ENCODE measurements at regions not wholly inside any gene's neighbourhood (a gene's known extent, or its start where the extent isn't known, plus 50 kb on each side); places are given as distances from the start of the nearest gene placed in this dataset.

GRCh38 chr18:62442391-62442790, 80.4 kb upstream of the ZCCHC2 start:
- H4K20me1 ChIP-seq (ENCODE audit: low read length): no peaks in the 10 kb centered on the region
- H3K36me3 ChIP-seq (ENCODE audit: low read depth, low read length): no peaks in the 10 kb centered on the region
- no peaks in the 10 kb centered on the region for H3F3A ChIP-seq (ENCODE audit: low read length, unreplicated experiment)
- TF ChIP-seq EZH2 (IDR thresholded peaks at IDR 0.05; ENCODE audit: low read length, unreplicated experiment): no peak
- no peak for TF ChIP-seq EZH2phosphoT487 (IDR thresholded peaks at IDR 0.05; ENCODE audit: borderline replicate concordance, low read length)
- no peak for TF ChIP-seq CTCF (conservative IDR thresholded peaks at IDR 0.05; ENCODE audit: low read depth, low read length)
- peaks cover under 1% of the 10 kb centered on the region for H3K4me1 ChIP-seq (ENCODE audit: insufficient read depth, low read length)
- intact Hi-C loops (cut with micrococcal nuclease): no loop called here
- H2AFZ ChIP-seq (ENCODE audit: low read length): no peak overlapping the region
- H3K4me2 ChIP-seq (ENCODE audit: low read length): no peak overlapping the region
- H3K79me2 ChIP-seq (ENCODE audit: low read length): no peaks in the 10 kb centered on the region
- no peak for ATAC-seq
- no peaks in the 10 kb centered on the region for H3K9me3 ChIP-seq (ENCODE audit: low read length)
- no peak overlapping the region for H3K27ac ChIP-seq (ENCODE audit: low read length)
- ChIA-PET CTCF (no interaction called here), POLR2A (ENCODE audit: unreplicated experiment) (no interaction called here)
- H3K4me3 ChIP-seq (ENCODE audit: low read length): no peak overlapping the region
- no TSS peak for BruUV-seq (replicated peaks)
- H3K27me3 ChIP-seq (ENCODE audit: low read length): no peaks in the 10 kb centered on the region
- H3K9ac ChIP-seq (ENCODE audit: low read length): no peak overlapping the region
- H3K9me2 ChIP-seq (replicated peaks; ENCODE audit: low read length): no peaks in the 10 kb centered on the region
- no peak for DNase-seq

GRCh38 chr18:62445386-62445917, 77.4 kb upstream of the ZCCHC2 start:
- DNase-seq: no peak
- BruUV-seq (replicated peaks): no TSS peak

More at GRCh38 chr18:62445386-62445917, 77.4 kb upstream of the ZCCHC2 start:
- H3K4me2 ChIP-seq (ENCODE audit: low read length): no peak overlapping the region
- no peaks in the 10 kb centered on the region for H3K36me3 ChIP-seq (ENCODE audit: low read depth, low read length)
- no peak overlapping the region for H3K27ac ChIP-seq (ENCODE audit: low read length)
- H3K79me2 ChIP-seq (ENCODE audit: low read length): no peaks in the 10 kb centered on the region
- TF ChIP-seq EZH2phosphoT487 (IDR thresholded peaks at IDR 0.05; ENCODE audit: borderline replicate concordance, low read length): no peak
- TF ChIP-seq CTCF (conservative IDR thresholded peaks at IDR 0.05; ENCODE audit: low read depth, low read length): no peak
- TF ChIP-seq EZH2 (IDR thresholded peaks at IDR 0.05; ENCODE audit: low read length, unreplicated experiment): no peak
- no peak overlapping the region for H3K4me3 ChIP-seq (ENCODE audit: low read length)
- ChIA-PET CTCF (no interaction called here), POLR2A (ENCODE audit: unreplicated experiment) (no interaction called here)
- no peak; the same call in 1 of the 2 replicates for ATAC-seq
- H3K9ac ChIP-seq (ENCODE audit: low read length): no peak overlapping the region
- intact Hi-C loops (cut with micrococcal nuclease): no loop called here
- no peaks in the 10 kb centered on the region for H4K20me1 ChIP-seq (ENCODE audit: low read length)
- no peak overlapping the region for H2AFZ ChIP-seq (ENCODE audit: low read length)
- peaks cover 11% of the 10 kb centered on the region for H3K4me1 ChIP-seq (ENCODE audit: insufficient read depth, low read length)
- no peaks in the 10 kb centered on the region for H3K9me2 ChIP-seq (replicated peaks; ENCODE audit: low read length)
- no peaks in the 10 kb centered on the region for H3K9me3 ChIP-seq (ENCODE audit: low read length)
- no peaks in the 10 kb centered on the region for H3K27me3 ChIP-seq (ENCODE audit: low read length)
- no peaks in the 10 kb centered on the region for H3F3A ChIP-seq (ENCODE audit: low read length, unreplicated experiment)

Data from PC-3 (cell line).